ENCODE measurements at regions not wholly inside any gene's neighbourhood (a gene's known extent, or its start where the extent isn't known, plus 50 kb on each side); places are given as distances from the start of the nearest gene placed in this dataset.

- TF ChIP-seq CTCF (conservative IDR thresholded peaks at IDR 0.05) (no peak), ZFX (IDR thresholded peaks at IDR 0.05) (no peak)
These were observed 1078.7 kb upstream of the EPHA7 start for GRCh38 chr6:94498099-94498498.
